GM10266 (cell line): ENCODE measurements at regions not wholly inside any gene's neighbourhood (a gene's known extent, or its start where the extent isn't known, plus 50 kb on each side); places are given as distances from the start of the nearest gene placed in this dataset.

Source experiments
- DNase-seq: peaks from one replicate; pipeline ENCODE4 v3.0.0; 2012; ENCODE audit errors: extremely low spot score
- CTCF ChIP-seq: IDR thresholded peaks from 2 replicates; pipeline ENCODE4 v1.5.1; 2012; ENCODE audit warnings: mild to moderate bottlenecking, low read depth; ENCODE audit not compliant: control insufficient read depth, insufficient read depth; ENCODE audit errors: missing control alignments

- no peak for TF ChIP-seq CTCF
- no peak for DNase-seq
These were observed 250.8 kb downstream of the MAT2B start for GRCh38 chr5:163756170-163756569.

DNA sequence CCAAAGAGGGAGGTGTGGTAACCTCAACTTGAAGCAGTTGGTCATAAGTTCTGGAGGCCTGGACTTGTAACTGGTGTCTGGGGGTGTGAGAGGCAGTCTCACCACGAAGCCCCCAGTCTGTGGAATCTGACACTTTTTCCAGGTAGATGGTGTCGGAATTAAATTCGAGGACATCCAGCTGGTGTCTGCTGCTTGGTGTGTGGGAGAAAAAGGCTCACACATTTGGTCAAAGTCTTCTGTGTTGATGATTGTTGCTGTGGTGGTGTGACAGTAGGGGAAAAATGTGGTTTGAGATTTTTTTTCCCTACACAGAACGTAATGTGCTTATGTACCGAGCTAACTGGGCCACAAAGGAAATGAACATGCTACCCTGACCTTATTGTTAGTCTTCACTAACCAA is 251.9 kb downstream of the MAT2B start:
- no peak for DNase-seq
- TF ChIP-seq CTCF = no peak

DNA sequence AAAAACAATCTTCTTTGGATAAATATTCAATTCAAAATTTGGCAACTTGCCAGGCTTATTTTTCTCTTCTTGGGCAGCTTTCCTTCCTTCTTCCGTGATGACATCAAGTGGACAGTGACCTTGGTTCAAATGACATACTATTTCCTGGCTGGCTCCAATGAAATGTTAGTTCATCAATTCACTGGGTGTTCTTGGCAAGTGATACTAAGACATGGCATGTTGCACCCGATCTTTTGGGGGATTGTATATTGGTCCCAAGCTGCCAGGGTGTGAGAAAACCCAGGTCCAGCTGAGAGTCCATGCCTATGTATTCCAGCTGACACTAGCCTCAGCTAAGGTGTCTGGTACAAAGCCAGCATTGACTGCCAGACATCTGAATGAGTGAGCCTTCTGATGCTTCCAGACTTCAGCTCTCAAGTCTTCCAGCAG is 252.9 kb downstream of the MAT2B start:
- DNase-seq = no peak
- TF ChIP-seq CTCF = no peak

- no peak for DNase-seq
- no peak for TF ChIP-seq CTCF
These were observed 253.7 kb downstream of the MAT2B start for GRCh38 chr5:163759000-163759704.

GRCh38 chr5:163760498-163760897 is 255.1 kb downstream of the MAT2B start:
- no peak for TF ChIP-seq CTCF
- no peak for DNase-seq

DNA sequence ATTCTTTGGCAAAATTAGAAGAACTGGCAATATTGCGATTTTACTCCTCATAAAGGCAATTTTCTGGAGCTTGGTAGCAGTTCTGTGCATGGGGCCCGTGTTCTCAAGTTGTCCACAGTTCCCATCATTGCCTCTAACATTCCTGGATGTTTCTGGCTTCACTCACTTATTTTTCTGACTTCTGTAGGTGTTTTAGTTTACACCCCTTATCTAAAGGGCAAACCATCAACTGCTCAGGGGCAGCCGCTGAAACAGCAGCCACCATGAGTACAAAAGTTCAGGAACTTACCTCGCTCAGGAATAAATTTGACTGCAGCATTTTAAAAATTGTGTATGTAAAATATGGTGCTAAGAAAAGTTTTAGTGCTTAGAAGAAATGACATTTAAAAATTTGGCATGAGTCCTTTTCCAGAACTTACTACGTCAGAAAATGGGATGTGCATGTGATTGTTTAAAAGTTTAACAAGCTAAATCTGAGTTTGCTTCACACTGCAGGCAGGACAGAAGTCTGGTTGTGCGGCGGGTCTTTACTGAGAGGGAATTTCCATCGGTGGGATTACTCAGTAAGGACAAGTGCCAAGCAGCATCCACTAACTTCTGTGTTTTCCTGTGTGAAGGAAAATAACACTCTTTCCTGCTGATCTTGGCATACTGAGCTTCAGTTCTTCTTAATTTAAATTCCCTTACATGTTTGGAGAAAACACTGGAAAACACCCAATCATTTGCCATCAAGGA is 261.7 kb downstream of the MAT2B start:
- DNase-seq = no peak
- no peak for TF ChIP-seq CTCF

- DNase-seq = no peak
- TF ChIP-seq CTCF = no peak
These were observed 265.2 kb downstream of the MAT2B start for GRCh38 chr5:163770625-163771024.
